GM21381 (cell line): ENCODE measurements at regions not wholly inside any gene's neighbourhood (a gene's known extent, or its start where the extent isn't known, plus 50 kb on each side); places are given as distances from the start of the nearest gene placed in this dataset.

Experiments used
- ATAC-seq: cut with Tn5 transposase; IDR thresholded peaks from one replicate; pipeline ENCODE4 v1.9.1; 2021; ENCODE audit warnings: mild to moderate bottlenecking, moderate library complexity; ENCODE audit not compliant: unreplicated experiment

- ATAC-seq: no peak
Observed at GRCh38 chr7:41536873-41537665, 165.8 kb downstream of the INHBA start.

GRCh38 chr7:41536122-41536872, 166.6 kb downstream of the INHBA start:
- ATAC-seq: no peak

GRCh38 chr7:41529831-41530230, 173.1 kb downstream of the INHBA start:
- ATAC-seq: no peak

- ATAC-seq: no peak
Observed at GRCh38 chr7:41524876-41525275, 178.0 kb downstream of the INHBA start.

GRCh38 chr7:41520445-41520844, 182.4 kb downstream of the INHBA start:
- ATAC-seq: no peak

- no peak for ATAC-seq
Observed at GRCh38 chr7:41517771-41518170, 185.1 kb downstream of the INHBA start.

- ATAC-seq: no peak
Observed at GRCh38 chr7:41508755-41509154, 194.1 kb downstream of the INHBA start.

GRCh38 chr7:41507686-41508268, 195.1 kb downstream of the INHBA start:
- ATAC-seq: no peak

- ATAC-seq: no peak
Observed at GRCh38 chr7:41504214-41504980, 198.5 kb downstream of the INHBA start.

- ATAC-seq: no peak
Observed at GRCh38 chr7:41503438-41503837, 199.5 kb downstream of the INHBA start.

- no peak for ATAC-seq
Observed at GRCh38 chr7:41501466-41501865, 201.4 kb downstream of the INHBA start.

GRCh38 chr7:41501006-41501405, 201.9 kb downstream of the INHBA start:
- no peak for ATAC-seq

- ATAC-seq: no peak
Observed at GRCh38 chr7:41492603-41493002, 210.3 kb downstream of the INHBA start.

GRCh38 chr7:41491883-41492471, 210.9 kb downstream of the INHBA start:
- no peak for ATAC-seq

- no peak for ATAC-seq
Observed at GRCh38 chr7:41491308-41491707, 211.6 kb downstream of the INHBA start.

- no peak for ATAC-seq
Observed at GRCh38 chr7:41489885-41490284, 213.0 kb downstream of the INHBA start.

GRCh38 chr7:41487229-41487940, 215.5 kb downstream of the INHBA start:
- ATAC-seq: no peak

GRCh38 chr7:41481353-41481752, 221.5 kb downstream of the INHBA start:
- ATAC-seq: no peak

GRCh38 chr7:41478187-41478586, 224.7 kb downstream of the INHBA start:
- no peak for ATAC-seq

GRCh38 chr7:41476460-41476803, 226.5 kb downstream of the INHBA start:
- no peak for ATAC-seq
